HUES6 (cell line): ENCODE measurements at regions not wholly inside any gene's neighbourhood (a gene's known extent, or its start where the extent isn't known, plus 50 kb on each side); places are given as distances from the start of the nearest gene placed in this dataset.

Experiments used
- H3K27ac ChIP-seq: 2 replicates; pipeline ENCODE4 v1.7.0; 2013; ENCODE audit warnings: low read depth, mild to moderate bottlenecking, low read length, inconsistent platforms
- H3K27me3 ChIP-seq: 2 replicates; pipeline ENCODE4 v1.6.1; 2013; ENCODE audit warnings: low read length; ENCODE audit not compliant: control insufficient read depth, insufficient read depth
- H3K36me3 ChIP-seq: 2 replicates; pipeline ENCODE4 v1.6.1; 2013; ENCODE audit warnings: low read length; ENCODE audit not compliant: control insufficient read depth, insufficient read depth
- H3K4me1 ChIP-seq: 2 replicates; pipeline ENCODE4 v1.6.1; 2013; ENCODE audit warnings: low read length; ENCODE audit not compliant: control insufficient read depth, insufficient read depth
- H3K4me3 ChIP-seq: 2 replicates; pipeline ENCODE4 v1.5.1; 2013; ENCODE audit warnings: low read depth, low read length
- H3K9ac ChIP-seq: one replicate; pipeline ENCODE4 v1.6.1; 2013; ENCODE audit warnings: mild to moderate bottlenecking, low read length
- H3K9me3 ChIP-seq: 2 replicates; pipeline ENCODE4 v1.6.1; 2013; ENCODE audit warnings: low read depth, low read length; ENCODE audit not compliant: control insufficient read depth, insufficient read depth

- no peaks in the 10 kb centered on the region for H3K9me3 ChIP-seq
- no peak overlapping the region for H3K27ac ChIP-seq
- H3K9ac ChIP-seq, result no peak overlapping the region
- no peaks in the 10 kb centered on the region for H3K4me1 ChIP-seq
- H3K36me3 ChIP-seq, result no peaks in the 10 kb centered on the region
- no peak overlapping the region for H3K4me3 ChIP-seq
- H3K27me3 ChIP-seq, result no peaks in the 10 kb centered on the region
These were observed 223.8 kb upstream of the KLF6 start for GRCh38 chr10:4008676-4009382.

GRCh38 chr10:4007771-4008170 lies 222.8 kb upstream of the KLF6 start:
- Histone ChIP-seq H3K36me3 (no peaks in the 10 kb centered on the region), H3K4me1 (no peaks in the 10 kb centered on the region), H3K4me3 (no peak overlapping the region), H3K27ac (no peak overlapping the region), H3K9me3 (no peaks in the 10 kb centered on the region), H3K9ac (no peak overlapping the region), H3K27me3 (no peaks in the 10 kb centered on the region)

DNA sequence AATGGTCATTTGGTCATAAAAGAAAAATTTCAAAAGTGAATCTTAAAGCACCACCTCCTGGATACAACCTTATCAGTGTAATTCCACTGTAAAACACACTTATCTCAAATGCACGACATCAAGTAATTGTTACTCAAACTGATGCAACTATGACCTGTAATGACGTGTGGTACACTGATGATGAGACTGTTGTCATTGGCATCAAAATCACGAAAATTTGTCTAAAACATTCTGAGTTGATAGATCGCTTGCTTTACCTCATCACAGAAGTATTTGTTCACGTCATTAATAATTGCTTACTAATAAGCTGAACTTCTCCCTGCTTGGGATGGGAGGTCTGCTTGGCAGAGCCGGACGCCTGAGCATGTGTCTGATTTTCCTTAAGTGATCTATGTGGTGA lies 221.8 kb upstream of the KLF6 start:
- H3K27me3 ChIP-seq, result no peaks in the 10 kb centered on the region
- no peak overlapping the region for H3K27ac ChIP-seq
- no peaks in the 10 kb centered on the region for H3K36me3 ChIP-seq
- H3K9me3 ChIP-seq, result no peaks in the 10 kb centered on the region
- H3K4me1 ChIP-seq, result no peaks in the 10 kb centered on the region
- H3K9ac ChIP-seq, result no peak overlapping the region
- H3K4me3 ChIP-seq, result no peak overlapping the region

- Histone ChIP-seq H3K4me1 (no peaks in the 10 kb centered on the region), H3K9me3 (no peaks in the 10 kb centered on the region), H3K4me3 (no peak overlapping the region), H3K36me3 (no peaks in the 10 kb centered on the region), H3K27me3 (no peaks in the 10 kb centered on the region), H3K9ac (no peak overlapping the region), H3K27ac (no peak overlapping the region)
These were observed 221.0 kb upstream of the KLF6 start for GRCh38 chr10:4006051-4006450.

GRCh38 chr10:4004990-4005389 lies 220.0 kb upstream of the KLF6 start:
- H3K4me3 ChIP-seq, result no peak overlapping the region
- H3K9me3 ChIP-seq, result no peaks in the 10 kb centered on the region
- no peak overlapping the region for H3K9ac ChIP-seq
- H3K27me3 ChIP-seq, result no peaks in the 10 kb centered on the region
- no peaks in the 10 kb centered on the region for H3K36me3 ChIP-seq
- H3K4me1 ChIP-seq, result no peaks in the 10 kb centered on the region
- H3K27ac ChIP-seq, result no peak overlapping the region

DNA sequence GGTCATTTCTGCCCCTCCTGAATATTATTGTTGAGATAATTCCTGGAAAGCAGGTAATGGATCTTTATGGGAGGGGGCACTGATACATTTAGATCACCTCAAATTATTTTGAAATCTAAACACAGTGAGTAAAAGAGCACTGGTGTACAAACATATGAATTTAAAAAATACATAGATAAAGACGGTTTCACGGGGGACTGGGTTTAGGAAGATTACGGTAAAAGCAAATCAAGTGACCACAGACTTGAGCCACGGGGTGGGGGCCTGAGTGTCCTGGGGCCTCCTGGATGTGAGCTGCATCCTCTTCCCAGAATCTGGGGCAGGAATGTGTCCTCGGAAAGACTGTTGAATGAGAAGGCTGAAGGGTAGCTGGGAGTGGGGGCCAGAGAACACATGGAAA lies 219.1 kb upstream of the KLF6 start:
- no peak overlapping the region for H3K4me3 ChIP-seq
- no peak overlapping the region for H3K9ac ChIP-seq
- H3K4me1 ChIP-seq, result no peaks in the 10 kb centered on the region
- no peak overlapping the region for H3K27ac ChIP-seq
- no peaks in the 10 kb centered on the region for H3K27me3 ChIP-seq
- no peaks in the 10 kb centered on the region for H3K36me3 ChIP-seq
- no peaks in the 10 kb centered on the region for H3K9me3 ChIP-seq

- Histone ChIP-seq H3K27ac (no peak overlapping the region), H3K9ac (no peak overlapping the region), H3K4me1 (no peaks in the 10 kb centered on the region), H3K4me3 (no peak overlapping the region), H3K27me3 (no peaks in the 10 kb centered on the region), H3K9me3 (peaks cover 4% of the 10 kb centered on the region; the same call in 1 of the 2 replicates), H3K36me3 (no peaks in the 10 kb centered on the region)
These were observed 218.5 kb upstream of the KLF6 start for GRCh38 chr10:4003348-4003973.

DNA sequence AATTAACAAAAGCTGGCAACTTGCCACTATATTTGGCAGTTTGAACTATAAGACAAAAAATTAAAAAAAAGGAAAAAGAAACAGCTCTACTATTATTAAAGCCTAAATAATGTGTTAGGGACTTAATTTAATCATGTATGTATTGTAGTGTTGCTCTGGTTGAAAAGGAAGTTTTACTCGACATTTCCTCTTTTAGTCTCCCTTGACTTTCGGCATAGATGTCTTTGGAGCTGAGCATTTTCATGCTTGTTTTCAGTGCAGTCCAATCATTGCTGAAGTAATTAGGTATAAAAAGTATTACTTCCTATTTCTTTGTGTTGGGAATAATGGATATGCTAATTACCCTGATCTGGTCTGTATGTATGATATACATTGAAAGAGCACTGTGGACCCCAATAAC lies 216.8 kb upstream of the KLF6 start:
- no peaks in the 10 kb centered on the region for H3K27me3 ChIP-seq
- H3K36me3 ChIP-seq, result no peaks in the 10 kb centered on the region
- H3K4me3 ChIP-seq, result no peak overlapping the region
- no peak overlapping the region for H3K27ac ChIP-seq
- peaks cover 4% of the 10 kb centered on the region; the same call in 1 of the 2 replicates for H3K9me3 ChIP-seq
- no peaks in the 10 kb centered on the region for H3K4me1 ChIP-seq
- H3K9ac ChIP-seq, result no peak overlapping the region

DNA sequence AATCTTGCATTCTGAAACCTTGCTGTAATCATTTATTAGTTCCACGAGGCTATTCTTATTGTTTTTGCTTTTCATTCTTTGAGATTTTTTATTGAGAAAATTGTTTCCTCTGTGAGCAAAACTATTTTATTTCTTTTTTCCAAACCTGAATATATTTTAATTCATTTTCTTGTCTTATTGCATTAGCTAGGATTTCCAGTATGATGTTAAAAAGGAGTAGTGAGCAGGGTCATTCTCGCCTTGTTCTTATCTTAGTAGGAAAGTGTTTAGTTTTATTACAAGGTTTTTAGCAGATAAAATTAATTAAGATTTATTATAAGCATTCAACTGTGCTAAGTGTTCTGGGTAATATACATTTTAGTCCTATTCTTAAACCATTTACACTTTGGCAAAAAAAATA lies 214.6 kb upstream of the KLF6 start:
- Histone ChIP-seq H3K4me3 (no peak overlapping the region), H3K9me3 (peaks cover 4% of the 10 kb centered on the region; the same call in 1 of the 2 replicates), H3K27ac (no peak overlapping the region), H3K27me3 (no peaks in the 10 kb centered on the region), H3K9ac (no peak overlapping the region), H3K4me1 (no peaks in the 10 kb centered on the region), H3K36me3 (no peaks in the 10 kb centered on the region)

GRCh38 chr10:3996697-3997096 lies 211.7 kb upstream of the KLF6 start:
- no peak overlapping the region for H3K27ac ChIP-seq
- no peaks in the 10 kb centered on the region for H3K4me1 ChIP-seq
- no peak overlapping the region for H3K4me3 ChIP-seq
- no peaks in the 10 kb centered on the region for H3K27me3 ChIP-seq
- H3K9me3 ChIP-seq, result peaks cover 4% of the 10 kb centered on the region; the same call in 1 of the 2 replicates
- no peaks in the 10 kb centered on the region for H3K36me3 ChIP-seq
- no peak overlapping the region for H3K9ac ChIP-seq

DNA sequence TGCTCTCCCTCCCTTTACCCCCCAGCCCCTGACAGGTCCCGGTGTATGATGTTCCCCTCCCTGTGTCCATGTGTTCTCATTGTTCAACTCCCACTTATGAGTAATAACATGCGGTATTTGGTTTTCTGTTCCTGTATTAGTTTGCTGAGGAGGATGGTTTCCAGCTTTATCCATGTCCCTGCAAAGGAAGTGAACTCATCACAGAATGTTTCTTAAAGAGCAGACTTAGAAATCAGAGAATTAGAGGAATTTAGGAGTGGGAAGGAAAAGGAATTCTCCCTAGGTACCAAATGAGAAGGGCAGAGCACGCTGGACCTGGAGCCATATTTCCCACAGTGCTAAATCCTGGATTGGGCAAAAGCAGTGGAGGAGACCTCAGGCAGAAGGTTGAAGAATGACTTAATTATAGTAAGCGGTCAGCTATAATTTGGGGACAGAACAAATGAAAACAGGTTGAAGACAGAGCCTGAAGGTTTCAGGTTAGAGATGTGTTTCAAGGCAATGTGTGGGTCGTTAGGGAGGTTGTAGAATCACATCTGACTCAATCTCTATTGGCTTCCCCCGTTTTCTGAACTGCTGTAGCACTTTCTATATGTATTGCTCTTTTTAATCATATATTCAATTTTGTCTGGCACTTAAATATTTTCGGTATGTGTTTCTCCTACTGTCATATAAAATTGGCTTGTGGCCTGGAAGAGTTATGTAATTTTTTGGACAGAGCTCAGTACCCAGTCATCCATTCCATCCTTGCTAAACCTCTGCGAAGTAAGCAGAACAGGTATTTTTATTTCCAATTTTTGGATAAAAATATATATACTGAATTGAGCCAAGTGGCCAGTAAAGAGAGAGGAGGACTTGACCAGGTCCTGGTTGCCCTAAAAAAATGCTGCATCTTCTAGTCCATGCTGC lies 210.5 kb upstream of the KLF6 start:
- H3K9me3 ChIP-seq, result peaks cover 4% of the 10 kb centered on the region; the same call in 1 of the 2 replicates
- no peaks in the 10 kb centered on the region for H3K36me3 ChIP-seq
- no peak overlapping the region for H3K4me3 ChIP-seq
- H3K27me3 ChIP-seq, result no peaks in the 10 kb centered on the region
- H3K9ac ChIP-seq, result no peak overlapping the region
- no peaks in the 10 kb centered on the region for H3K4me1 ChIP-seq
- no peak overlapping the region for H3K27ac ChIP-seq
